ENCODE measurements at regions not wholly inside any gene's neighbourhood (a gene's known extent, or its start where the extent isn't known, plus 50 kb on each side); places are given as distances from the start of the nearest gene placed in this dataset.

- no peak for DNase-seq (ENCODE audit: extremely low spot score)
- ChIA-PET CTCF (no interaction called here), POLR2A (no interaction called here)
- no peak for TF ChIP-seq FOXM1 (IDR thresholded peaks at IDR 0.05; ENCODE audit: borderline replicate concordance)
- TF ChIP-seq SP1 (IDR thresholded peaks at IDR 0.05), result no peak
- TF ChIP-seq TARDBP (IDR thresholded peaks at IDR 0.05), result no peak
Measured at GRCh38 chr2:23007631-23008235, 377.2 kb upstream of the KLHL29 start.

- POLR2A ChIA-PET, result no interaction called here
- CTCF ChIA-PET, result no interaction called here
- TF ChIP-seq PKNOX1 (IDR thresholded peaks at IDR 0.05), result no peak
- no peak for TF ChIP-seq FOXA1 (IDR thresholded peaks at IDR 0.05)
- TF ChIP-seq FOXK2 (IDR thresholded peaks at IDR 0.05), result no peak
- TF ChIP-seq HDGF (IDR thresholded peaks at IDR 0.05; ENCODE audit: borderline replicate concordance), result no peak
- TF ChIP-seq CTBP1 (IDR thresholded peaks at IDR 0.05; ENCODE audit: borderline replicate concordance), result no peak
- TF ChIP-seq ELF4 (IDR thresholded peaks at IDR 0.05), result no peak
- no peak for TF ChIP-seq TARDBP (IDR thresholded peaks at IDR 0.05)
- TF ChIP-seq FOXM1 (IDR thresholded peaks at IDR 0.05; ENCODE audit: borderline replicate concordance), result no peak
- no peak for TF ChIP-seq ARNT (IDR thresholded peaks at IDR 0.05)
- TF ChIP-seq SP1 (IDR thresholded peaks at IDR 0.05), result no peak
- no peak for TF ChIP-seq ZNF384 (IDR thresholded peaks at IDR 0.05)
- TF ChIP-seq BHLHE40 (IDR thresholded peaks at IDR 0.05; ENCODE audit: borderline replicate concordance), result no peak
- TF ChIP-seq NFRKB (IDR thresholded peaks at IDR 0.05), result no peak
- DNase-seq (ENCODE audit: extremely low spot score), result no peak
Measured at GRCh38 chr2:23008440-23008839, 376.5 kb upstream of the KLHL29 start.

GRCh38 chr2:23008951-23009350 lies 376.0 kb upstream of the KLHL29 start:
- POLR2A ChIA-PET, result no interaction called here
- CTCF ChIA-PET, result no interaction called here
- TF ChIP-seq SP1 (IDR thresholded peaks at IDR 0.05) (no peak), FOXA1 (IDR thresholded peaks at IDR 0.05) (no peak)
- no peak for DNase-seq (ENCODE audit: extremely low spot score)

- TF ChIP-seq SUZ12 (IDR thresholded peaks at IDR 0.05) (no peak), TARDBP (IDR thresholded peaks at IDR 0.05) (no peak), BHLHE40 (IDR thresholded peaks at IDR 0.05; ENCODE audit: borderline replicate concordance) (no peak), FOXM1 (IDR thresholded peaks at IDR 0.05; ENCODE audit: borderline replicate concordance) (no peak), CTBP1 (IDR thresholded peaks at IDR 0.05; ENCODE audit: borderline replicate concordance) (no peak), LEF1 (IDR thresholded peaks at IDR 0.05; ENCODE audit: borderline replicate concordance) (no peak), ARNT (IDR thresholded peaks at IDR 0.05) (no peak)
- POLR2A ChIA-PET, result no interaction called here
- CTCF ChIA-PET, result no interaction called here
- DNase-seq (ENCODE audit: extremely low spot score), result no peak
Measured at GRCh38 chr2:23009545-23010149, 375.3 kb upstream of the KLHL29 start.

- POLR2A ChIA-PET, result no interaction called here
- CTCF ChIA-PET, result no interaction called here
Measured at GRCh38 chr2:23012499-23012898, 372.5 kb upstream of the KLHL29 start.

GRCh38 chr2:23015651-23016200 lies 369.3 kb upstream of the KLHL29 start:
- ChIA-PET POLR2A (no interaction called here), CTCF (no interaction called here)
- no peak for TF ChIP-seq FOXM1 (IDR thresholded peaks at IDR 0.05; ENCODE audit: borderline replicate concordance)
- TF ChIP-seq ARNT (IDR thresholded peaks at IDR 0.05), result no peak
- no peak for TF ChIP-seq FOXA1 (IDR thresholded peaks at IDR 0.05)
- no peak for TF ChIP-seq ELF4 (IDR thresholded peaks at IDR 0.05)
- no peak for TF ChIP-seq LEF1 (IDR thresholded peaks at IDR 0.05; ENCODE audit: borderline replicate concordance)
- no peak for TF ChIP-seq PKNOX1 (IDR thresholded peaks at IDR 0.05)
- no peak for TF ChIP-seq L3MBTL2 (conservative IDR thresholded peaks at IDR 0.05)
- TF ChIP-seq HDGF (IDR thresholded peaks at IDR 0.05; ENCODE audit: borderline replicate concordance), result no peak
- TF ChIP-seq NFRKB (IDR thresholded peaks at IDR 0.05), result no peak
- no peak for TF ChIP-seq FOXK2 (IDR thresholded peaks at IDR 0.05)
- TF ChIP-seq TARDBP (IDR thresholded peaks at IDR 0.05), result no peak
- no peak for TF ChIP-seq ZNF384 (IDR thresholded peaks at IDR 0.05)
- no peak for TF ChIP-seq CTBP1 (IDR thresholded peaks at IDR 0.05; ENCODE audit: borderline replicate concordance)
- no peak for TF ChIP-seq SUZ12 (IDR thresholded peaks at IDR 0.05)
- TF ChIP-seq BHLHE40 (IDR thresholded peaks at IDR 0.05; ENCODE audit: borderline replicate concordance), result no peak
- DNase-seq (ENCODE audit: extremely low spot score), result no peak

More at GRCh38 chr2:23012499-23012898, 372.5 kb upstream of the KLHL29 start:
- no peak for DNase-seq (ENCODE audit: extremely low spot score)
- TF ChIP-seq SP1 (IDR thresholded peaks at IDR 0.05) (no peak), ELF4 (IDR thresholded peaks at IDR 0.05) (no peak), FOXA1 (IDR thresholded peaks at IDR 0.05) (no peak), FOXK2 (IDR thresholded peaks at IDR 0.05) (no peak), SUZ12 (IDR thresholded peaks at IDR 0.05) (no peak), BHLHE40 (IDR thresholded peaks at IDR 0.05; ENCODE audit: borderline replicate concordance) (no peak), ARNT (IDR thresholded peaks at IDR 0.05) (no peak), LEF1 (IDR thresholded peaks at IDR 0.05; ENCODE audit: borderline replicate concordance) (no peak), TARDBP (IDR thresholded peaks at IDR 0.05) (no peak), CTBP1 (IDR thresholded peaks at IDR 0.05; ENCODE audit: borderline replicate concordance) (no peak), FOXM1 (IDR thresholded peaks at IDR 0.05; ENCODE audit: borderline replicate concordance) (no peak), ZNF384 (IDR thresholded peaks at IDR 0.05) (no peak), NFRKB (IDR thresholded peaks at IDR 0.05) (no peak), HDGF (IDR thresholded peaks at IDR 0.05; ENCODE audit: borderline replicate concordance) (no peak), L3MBTL2 (conservative IDR thresholded peaks at IDR 0.05) (no peak), PKNOX1 (IDR thresholded peaks at IDR 0.05) (no peak)
